GM12891 (cell line): ENCODE measurements at regions not wholly inside any gene's neighbourhood (a gene's known extent, or its start where the extent isn't known, plus 50 kb on each side); places are given as distances from the start of the nearest gene placed in this dataset.

ENCODE experiments used
- POLR2A ChIP-seq: IDR thresholded peaks from 2 replicates; pipeline ENCODE4 v1.6.1; 2011; ENCODE audit warnings: low read depth, low read length, control low read depth
- POLR2AphosphoS5 ChIP-seq: IDR thresholded peaks from 2 replicates; pipeline ENCODE4 v1.6.1; 2011; ENCODE audit warnings: low read depth, low read length, control low read depth
- POU2F2 ChIP-seq: IDR thresholded peaks from 2 replicates; pipeline ENCODE4 v1.6.1; 2011; ENCODE audit warnings: low read depth, mild to moderate bottlenecking, control low read depth, low read length, moderate library complexity
- TAF1 ChIP-seq: IDR thresholded peaks from 2 replicates; pipeline ENCODE4 v1.6.1; 2011; ENCODE audit warnings: low read depth, low read length, control low read depth

GRCh38 chr3:164451072-164451910 lies 627.0 kb downstream of the SI start:
- TF ChIP-seq POU2F2 = no peak
- TF ChIP-seq POLR2A = no peak
- no peak for TF ChIP-seq TAF1
- TF ChIP-seq POLR2AphosphoS5 = no peak
